H1 (cell line): ENCODE measurements at regions not wholly inside any gene's neighbourhood (a gene's known extent, or its start where the extent isn't known, plus 50 kb on each side); places are given as distances from the start of the nearest gene placed in this dataset.

ENCODE experiments used
- ASH2L ChIP-seq: fragments of 200-600, 300-600 bp; sonication (generic); IDR thresholded peaks from one replicate; pipeline ENCODE4 v1.7.1; 2017; ENCODE audit warnings: low read length
- BCL11A ChIP-seq, 2 experiments: IDR thresholded peaks; one replicate each; pipeline ENCODE4 v1.6.1; 2011; ENCODE audit warnings: low read depth in 2 of 2, low read length in 2 of 2, mild to moderate bottlenecking in 2 of 2
- GTF2F1 ChIP-seq: IDR thresholded peaks from 2 replicates; pipeline ENCODE4 v1.6.1; 2012; ENCODE audit warnings: low read depth, low read length, improper control_type of control experiment, borderline replicate concordance
- JUND ChIP-seq: IDR thresholded peaks from 2 replicates; pipeline ENCODE4 v1.6.1; 2011; ENCODE audit warnings: mild to moderate bottlenecking, improper control_type of control experiment, low read length
- KDM5A ChIP-seq: fragments of 200-600 bp; IDR thresholded peaks from 2 replicates; pipeline ENCODE4 v1.7.1; 2012; ENCODE audit warnings: mild to moderate bottlenecking, low read length, inconsistent platforms, mixed read lengths
- TAF1 ChIP-seq: IDR thresholded peaks from 2 replicates; pipeline ENCODE4 v1.6.1; 2011; ENCODE audit warnings: mild to moderate bottlenecking, low read depth, low read length
- TEAD4 ChIP-seq: IDR thresholded peaks from 2 replicates; pipeline ENCODE4 v1.6.1; 2012; ENCODE audit warnings: low read depth, low read length, inconsistent platforms, mixed read lengths
- YY1 ChIP-seq: IDR thresholded peaks from 2 replicates; pipeline ENCODE4 v1.6.1; 2011; ENCODE audit warnings: low read depth, mild to moderate bottlenecking, low read length

GRCh38 chr2:161096336-161096735 lies 63.9 kb upstream of the TANK start (continued):
- TF ChIP-seq TAF1 (no peak), YY1 (no peak), KDM5A (no peak), TEAD4 (no peak), GTF2F1 (no peak), ASH2L (no peak), JUND (no peak), BCL11A (IDR thresholded peaks at IDR 0.05; ENCODE audit: low read depth in 2 of 2, low read length in 2 of 2) (no peak)
